K562 (cell line): ENCODE measurements at regions not wholly inside any gene's neighbourhood (a gene's known extent, or its start where the extent isn't known, plus 50 kb on each side); places are given as distances from the start of the nearest gene placed in this dataset.

Experiments
- ATAC-seq: fragments of 200-7000 bp; cut with Tn5 transposase; 3 replicates; pipeline ENCODE4 v1.9.1; 2020; ENCODE audit warnings: moderate library complexity
- BruUV-seq: library from RNA; stranded (reverse); fragments of 400-500 nt; replicated peaks from 2 replicates; lab custom pipeline; 2021; lab: Mats Ljungman, UMichigan
- CTCF ChIA-PET: fragments of 300-600 bp; formaldehyde crosslinking; extraction: SDS; loops from one replicate; lab custom pipeline; 2021; ENCODE audit warnings: low intra/inter-chr PET ratio; lab: Yijun Ruan, JAX
- POLR2A ChIA-PET: fragments of 300-600, 350-650 bp; sonication (Branson Sonifier 250); formaldehyde crosslinking; extraction: SDS; loops from one replicate; lab custom pipeline; 2021; ENCODE audit warnings: antibody characterized with exemption, inconsistent platforms; lab: Yijun Ruan, JAX
- DNase-seq, 4 experiments: peaks; one replicate each; pipeline versions ENCODE4 v3.0.0 to v3.0.0-alpha.2; 2011 to 2018; ENCODE audit warnings: low spot score in 3 of 4, mixed read lengths in 3 of 4; ENCODE audit errors: extremely low read depth in 1 of 4
- FAIRE-seq: peaks from 2 replicates; lab custom pipeline; 2011; peaks lifted over from hg19 to GRCh38; lab: Jason Lieb, UNC
- H2AFZ ChIP-seq: 2 replicates; pipeline ENCODE4 v1.6.0; 2011; ENCODE audit warnings: low read depth, low read length, control low read depth, inconsistent platforms
- H3K27ac ChIP-seq: fragments of 200-600 bp; 3 replicates; pipeline ENCODE4 v1.8.0; 2011; ENCODE audit warnings: low read depth, mild to moderate bottlenecking, control low read depth, inconsistent platforms, low read length, moderate library complexity, mixed read lengths; ENCODE audit errors: extremely low read depth
- H3K27me3 ChIP-seq, 2 experiments: fragments of 300-600 bp in 1 of 2; 2 replicates in 1 of 2; 3 replicates in 1 of 2; pipeline versions ENCODE4 v1.6.0 to v1.8.0; 2011; ENCODE audit warnings: inconsistent platforms in 2 of 2, low read length in 2 of 2, mild to moderate bottlenecking in 1 of 2, mixed read lengths in 1 of 2, moderate library complexity in 1 of 2; ENCODE audit not compliant: control insufficient read depth in 2 of 2, insufficient read depth in 2 of 2
- H3K36me3 ChIP-seq: fragments of 300-600 bp; 3 replicates; pipeline ENCODE4 v1.8.0; 2011; ENCODE audit warnings: mild to moderate bottlenecking, low read length, inconsistent platforms; ENCODE audit not compliant: control insufficient read depth, insufficient read depth
- H3K4me1 ChIP-seq, 2 experiments: fragments of 200-600 bp in 1 of 2; replicated peaks in 1 of 2; 2 replicates in 1 of 2; 3 replicates in 1 of 2; pipeline versions ENCODE4 v1.5.1 to v1.8.0; 2011; ENCODE audit warnings: inconsistent platforms in 2 of 2, low read length in 2 of 2, mild to moderate bottlenecking in 1 of 2, mixed read lengths in 1 of 2, moderate library complexity in 1 of 2; ENCODE audit not compliant: control insufficient read depth in 2 of 2, insufficient read depth in 2 of 2
- H3K4me2 ChIP-seq: 2 replicates; pipeline ENCODE4 v1.6.1; 2011; ENCODE audit warnings: low read length, control low read depth, inconsistent platforms, mixed read lengths; ENCODE audit not compliant: insufficient read depth
- H3K4me3 ChIP-seq: fragments of 200-600 bp; sonication (generic), shearing (Covaris generic); 2 replicates; pipeline ENCODE4 v1.5.1; 2016; ENCODE audit warnings: control low read depth, inconsistent platforms
- H3K79me2 ChIP-seq: fragments of 200-600 bp; 3 replicates; pipeline ENCODE4 v1.8.0; 2011; ENCODE audit warnings: low read length, inconsistent platforms; ENCODE audit not compliant: control insufficient read depth, insufficient read depth
- H3K9ac ChIP-seq, 2 experiments: 2 replicates each; pipeline versions ENCODE4 v1.6.0 to v1.6.1; 2011; ENCODE audit warnings: low read depth in 2 of 2, low read length in 2 of 2, control low read depth in 1 of 2, inconsistent platforms in 1 of 2, mild to moderate bottlenecking in 1 of 2, mixed read lengths in 1 of 2; ENCODE audit not compliant: insufficient read depth in 1 of 2
- H3K9me1 ChIP-seq: one replicate; pipeline ENCODE4 v1.6.0; 2011; ENCODE audit warnings: inconsistent platforms, mild to moderate bottlenecking, low read length, moderate library complexity; ENCODE audit not compliant: control insufficient read depth, insufficient read depth
- H3K9me3 ChIP-seq: replicated peaks from 2 replicates; pipeline ENCODE4 v1.5.1; 2011; ENCODE audit warnings: low read depth, low read length, inconsistent platforms; ENCODE audit not compliant: control insufficient read depth, insufficient read depth
- H4K20me1 ChIP-seq: replicated peaks from 2 replicates; pipeline ENCODE4 v1.6.1; 2011; ENCODE audit warnings: low read length, inconsistent platforms, mixed read lengths; ENCODE audit not compliant: control insufficient read depth, insufficient read depth
- ARID3A ChIP-seq: IDR thresholded peaks from 2 replicates; pipeline ENCODE4 v1.6.1; 2012; ENCODE audit warnings: low read depth, low read length, improper control_type of control experiment, borderline replicate concordance
- CBFA2T3 ChIP-seq: fragments of 450-650 bp; IDR thresholded peaks from 2 replicates; pipeline ENCODE4 v1.6.1; 2017
- HDAC2 ChIP-seq: fragments of 450-650 bp; IDR thresholded peaks from 2 replicates; pipeline ENCODE4 v1.6.1; 2016; ENCODE audit warnings: mild to moderate bottlenecking
- MNT ChIP-seq, 2 experiments: fragments of 450-650 bp; conservative IDR thresholded peaks; 2 replicates each; pipeline ENCODE4 v1.6.1; 2017; ENCODE audit warnings: mild to moderate bottlenecking in 2 of 2, moderate library complexity in 2 of 2
- MXI1 ChIP-seq: IDR thresholded peaks from 2 replicates; pipeline ENCODE4 v1.6.1; 2011; ENCODE audit warnings: low read depth, mild to moderate bottlenecking, improper control_type of control experiment, low read length
- RBM39 ChIP-seq: fragments of 200-400 bp; formaldehyde crosslinking; optimal IDR thresholded peaks from 2 replicates; pipeline ENCODE3; 2018; ENCODE audit warnings: low read depth, low read length
- SMARCA5 ChIP-seq: fragments of 450-650 bp; IDR thresholded peaks from 2 replicates; pipeline ENCODE4 v1.6.1; 2016
- SOX6 ChIP-seq: fragments of 450-650 bp; IDR thresholded peaks from 2 replicates; pipeline ENCODE4 v1.6.1; 2014; ENCODE audit warnings: mild to moderate bottlenecking
- TAL1 ChIP-seq: fragments of 450-650 bp; IDR thresholded peaks from 2 replicates; pipeline ENCODE4 v1.6.1; 2016; ENCODE audit warnings: mild to moderate bottlenecking
- TEAD4 ChIP-seq, 2 experiments: sonication (generic) in 1 of 2; formaldehyde crosslinking in 1 of 2; IDR thresholded peaks; 2 replicates each; pipeline versions ENCODE4 v1.6.1 to v1.8.0; 2012 to 2022; ENCODE audit warnings: borderline replicate concordance in 1 of 2, inconsistent platforms in 1 of 2, low read length in 1 of 2, mild to moderate bottlenecking in 1 of 2, missing genetic modification reagents in 1 of 2
- TRIM24 ChIP-seq, 2 experiments: fragments of 450-650 bp; IDR thresholded peaks; 2 replicates each; pipeline ENCODE4 v1.6.1; 2016
- ZBTB11 ChIP-seq, 3 experiments: fragments of 200-800 bp in 1 of 3; fragments of 250-450 bp in 1 of 3; fragments of 450-650 bp in 1 of 3; sonication (Bioruptor Pico) in 1 of 3; sonication (Bioruptor generic) in 1 of 3; formaldehyde crosslinking in 1 of 3; IDR thresholded peaks; 2 replicates each; pipeline versions ENCODE4 v1.6.1 to v1.8.0; 2016 to 2022; ENCODE audit warnings: mild to moderate bottlenecking in 2 of 3, missing genetic modification characterization in 2 of 3, missing compliant biosample characterization in 1 of 3, moderate library complexity in 1 of 3
- WGBS: fragments of 100-300 bp; shearing (Covaris generic); methylation state at CpG from one replicate; pipeline ENCODE4 v1.1.6; 2016; ENCODE audit warnings: low coverage, mixed read lengths; ENCODE audit not compliant: insufficient coverage; ENCODE audit errors: missing lambda C conversion rate; 5-methylcytosine and 5-hydroxymethylcytosine counted together
- in situ Hi-C: fragments of 300-500 bp; cut with MboI; formaldehyde crosslinking; loops from 4 replicates; pipeline ENCODE4 v1.15.0; 2018; ENCODE audit warnings: inconsistent platforms, mixed read lengths
- intact Hi-C: fragments of 100-400 bp; cut with micrococcal nuclease; formaldehyde crosslinking; loops from 2 replicates; pipeline ENCODE4 v1.14.2; 2022
- TF ChIP-seq, protein P1 (sequence below): fragments of 450-650 bp; IDR thresholded peaks from 2 replicates; pipeline ENCODE4 v1.6.1; 2016

- no peaks in the 10 kb centered on the region for H3K27me3 ChIP-seq
- DNase-seq: peak in 3 of 4 experiments; percentile 10 to 62 (median 30)
- H2AFZ ChIP-seq: no peak overlapping the region
- no TSS peak for BruUV-seq
- in situ Hi-C loops: no loop called here
- H3K4me2 ChIP-seq: no peak overlapping the region
- H3K4me1 ChIP-seq: no peaks in the 10 kb centered on the region; a peak in 1 of 5 replicates
- ChIA-PET CTCF (interaction anchor here (0.9 kb wide), 1 partner anchor 167 kb away, joined by 4 read pairs; no protein-coding TSS in a partner anchor), POLR2A (interaction anchor here (1.2 kb wide), 1 partner anchor 23 kb away, joined by 3 read pairs; no protein-coding TSS in a partner anchor)
- peak; percentile 82 for FAIRE-seq
- WGBS: 22% methylated on average over 12 of the region's 13 CpGs
- peak; percentile 91 for ATAC-seq
- H4K20me1 ChIP-seq: 0 out of 2 replicates have a peak, but pooled peaks cover 4% of the 10 kb centered on the region
- intact Hi-C loops: no loop called here
- no peaks in the 10 kb centered on the region for H3K9me3 ChIP-seq
- no peaks in the 10 kb centered on the region for H3K36me3 ChIP-seq
- H3K27ac ChIP-seq: no peak overlapping the region
- H3K9ac ChIP-seq: no peak overlapping the region
- H3K9me1 ChIP-seq: no peaks in the 10 kb centered on the region
- H3K4me3 ChIP-seq: no peak overlapping the region
- H3K79me2 ChIP-seq: no peaks in the 10 kb centered on the region
- TF ChIP-seq HDAC2: peak; percentile 92
- peak; percentile 91 for TF ChIP-seq CBFA2T3
- peak; percentile 82 for TF ChIP-seq SOX6
- TF ChIP-seq ARID3A: peak; percentile 56; the same call in 1 of the 2 replicates
- TF ChIP-seq TAL1: peak; percentile 90
- no peak for TF ChIP-seq RBM39
- TF ChIP-seq, protein P1, sequence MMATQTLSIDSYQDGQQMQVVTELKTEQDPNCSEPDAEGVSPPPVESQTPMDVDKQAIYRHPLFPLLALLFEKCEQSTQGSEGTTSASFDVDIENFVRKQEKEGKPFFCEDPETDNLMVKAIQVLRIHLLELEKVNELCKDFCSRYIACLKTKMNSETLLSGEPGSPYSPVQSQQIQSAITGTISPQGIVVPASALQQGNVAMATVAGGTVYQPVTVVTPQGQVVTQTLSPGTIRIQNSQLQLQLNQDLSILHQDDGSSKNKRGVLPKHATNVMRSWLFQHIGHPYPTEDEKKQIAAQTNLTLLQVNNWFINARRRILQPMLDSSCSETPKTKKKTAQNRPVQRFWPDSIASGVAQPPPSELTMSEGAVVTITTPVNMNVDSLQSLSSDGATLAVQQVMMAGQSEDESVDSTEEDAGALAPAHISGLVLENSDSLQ: peak; percentile 48; the same call in 1 of the 2 replicates
- peak; percentile 93 for TF ChIP-seq TEAD4 (IDR thresholded peaks at IDR 0.05; ENCODE audit: low read length)
- no peak for TF ChIP-seq TEAD4 (CRISPR knock-in tag; IDR thresholded peaks at IDR 0.05; ENCODE audit: borderline replicate concordance)
- 0 out of 4 replicates have a peak, but pooled peaks of 1 of the 2 experiments have one; percentile 41 for TF ChIP-seq TRIM24 (IDR thresholded peaks at IDR 0.05)
- 0 out of 6 replicates have a peak, but pooled peaks of 1 of the 3 experiments have one; percentile 26 for TF ChIP-seq ZBTB11 (CRISPR knock-in tag; IDR thresholded peaks at IDR 0.05)
- no peak for TF ChIP-seq SMARCA5
- TF ChIP-seq MNT (conservative IDR thresholded peaks at IDR 0.05): 0 out of 4 replicates have a peak, but pooled peaks of 1 of the 2 experiments have one; percentile 19
- no peak for TF ChIP-seq MXI1
Observed at GRCh38 chr2:223692191-223692947, 90.2 kb upstream of the SCG2 start.
